Liver (tissue), 7 donors: ENCODE measurements at regions not wholly inside any gene's neighbourhood (a gene's known extent, or its start where the extent isn't known, plus 50 kb on each side); places are given as distances from the start of the nearest gene placed in this dataset.

Experiments
- DNase-seq: peaks from one replicate; pipeline ENCODE4 v3.0.0-alpha.2; 2017; ENCODE audit warnings: low spot score
- H3K27ac ChIP-seq, 2 donors: one replicate each; pipeline ENCODE4 v1.7.0; 2013; ENCODE audit warnings: inconsistent platforms in 2 of 2, low read length in 2 of 2, control low read depth in 1 of 2, low read depth in 1 of 2, mild to moderate bottlenecking in 1 of 2
- H3K27me3 ChIP-seq, 4 donors: one replicate each; pipeline versions ENCODE4 v1.6.1 to v1.7.0; 2013; ENCODE audit warnings: low read length in 3 of 4, inconsistent platforms in 1 of 4, mild to moderate bottlenecking in 1 of 4, moderate library complexity in 1 of 4; ENCODE audit not compliant: control insufficient read depth in 4 of 4, insufficient read depth in 4 of 4
- H3K36me3 ChIP-seq, 4 donors: one replicate each; pipeline versions ENCODE4 v1.6.1 to v1.7.0; 2013; ENCODE audit warnings: low read length in 3 of 4, mild to moderate bottlenecking in 3 of 4, low read depth in 1 of 4, moderate library complexity in 1 of 4; ENCODE audit not compliant: control insufficient read depth in 4 of 4, insufficient read depth in 3 of 4
- H3K4me1 ChIP-seq, 4 donors: one replicate each; pipeline versions ENCODE4 v1.6.1 to v1.7.0; 2013; ENCODE audit warnings: low read length in 3 of 4, mild to moderate bottlenecking in 3 of 4, moderate library complexity in 1 of 4; ENCODE audit not compliant: control insufficient read depth in 4 of 4, insufficient read depth in 4 of 4
- H3K4me3 ChIP-seq, 3 donors: one replicate each; pipeline versions ENCODE4 v1.6.1 to v1.7.0; 2013; ENCODE audit warnings: low read length in 3 of 3, control low read depth in 1 of 3, low read depth in 1 of 3, mild to moderate bottlenecking in 1 of 3
- H3K9ac ChIP-seq, 2 donors: one replicate each; pipeline ENCODE4 v1.7.0; 2013; ENCODE audit warnings: low read length in 2 of 2, mild to moderate bottlenecking in 2 of 2, moderate library complexity in 2 of 2, control low read depth in 1 of 2, low read depth in 1 of 2
- H3K9me3 ChIP-seq, 4 donors: one replicate each; pipeline versions ENCODE4 v1.6.1 to v1.7.0; 2013; ENCODE audit warnings: low read length in 3 of 4; ENCODE audit not compliant: control insufficient read depth in 4 of 4
- ATF3 ChIP-seq: IDR thresholded peaks from 2 replicates; pipeline ENCODE4 v1.6.1; 2016; ENCODE audit warnings: antibody characterized with exemption
- EGR1 ChIP-seq, 2 donors: IDR thresholded peaks; 2 replicates each; pipeline ENCODE4 v1.6.1; 2016 to 2018; ENCODE audit warnings: antibody characterized with exemption in 2 of 2, low read depth in 2 of 2
- FOXA1 ChIP-seq: IDR thresholded peaks from 2 replicates; pipeline ENCODE4 v1.6.1; 2016; ENCODE audit warnings: antibody characterized with exemption
- FOXA2 ChIP-seq: IDR thresholded peaks from 2 replicates; pipeline ENCODE4 v1.6.1; 2016; ENCODE audit warnings: antibody characterized with exemption
- GABPA ChIP-seq, 2 donors: IDR thresholded peaks in 1 of 2; conservative IDR thresholded peaks in 1 of 2; 2 replicates each; pipeline ENCODE4 v1.6.1; 2016; ENCODE audit warnings: antibody characterized with exemption in 2 of 2, mild to moderate bottlenecking in 1 of 2, moderate library complexity in 1 of 2
- HNF4A ChIP-seq, 2 donors: conservative IDR thresholded peaks; 2 replicates each; pipeline ENCODE4 v1.6.1; 2016; ENCODE audit warnings: antibody characterized with exemption in 2 of 2, mild to moderate bottlenecking in 2 of 2
- HNF4G ChIP-seq: IDR thresholded peaks from 2 replicates; pipeline ENCODE4 v1.6.1; 2016; ENCODE audit warnings: antibody characterized with exemption
- JUND ChIP-seq, 2 donors: IDR thresholded peaks; 2 replicates each; pipeline ENCODE4 v1.6.1; 2016; ENCODE audit warnings: antibody characterized with exemption in 2 of 2
- MAX ChIP-seq: IDR thresholded peaks from 2 replicates; pipeline ENCODE4 v1.6.1; 2016; ENCODE audit warnings: antibody characterized with exemption
- NR2F2 ChIP-seq: IDR thresholded peaks from 2 replicates; pipeline ENCODE4 v1.6.1; 2016; ENCODE audit warnings: antibody characterized with exemption
- RAD21 ChIP-seq, 2 donors: IDR thresholded peaks; 2 replicates each; pipeline ENCODE4 v1.6.1; 2016; ENCODE audit warnings: antibody characterized with exemption in 2 of 2, mild to moderate bottlenecking in 2 of 2
- REST ChIP-seq: IDR thresholded peaks from 2 replicates; pipeline ENCODE4 v1.6.1; 2016; ENCODE audit warnings: antibody characterized with exemption, mild to moderate bottlenecking
- RXRA ChIP-seq, 2 donors: IDR thresholded peaks; 2 replicates each; pipeline ENCODE4 v1.6.1; 2017 to 2018; ENCODE audit warnings: antibody characterized with exemption in 2 of 2, mild to moderate bottlenecking in 1 of 2
- SP1 ChIP-seq: IDR thresholded peaks from 2 replicates; pipeline ENCODE4 v1.6.1; 2018; ENCODE audit warnings: antibody characterized with exemption, mild to moderate bottlenecking
- TAF1 ChIP-seq: conservative IDR thresholded peaks from 2 replicates; pipeline ENCODE4 v1.6.1; 2016; ENCODE audit warnings: antibody characterized with exemption, mild to moderate bottlenecking
- YY1 ChIP-seq: IDR thresholded peaks from 2 replicates; pipeline ENCODE4 v1.6.1; 2016; ENCODE audit warnings: antibody characterized with exemption, mild to moderate bottlenecking
- ZBTB33 ChIP-seq: IDR thresholded peaks from 2 replicates; pipeline ENCODE4 v1.6.1; 2016; ENCODE audit warnings: antibody characterized with exemption
- WGBS: extraction: QIAGEN DNeasy Blood & Tissue Kit; methylation state at CpG from one replicate; pipeline ENCODE4 v1.1.7; 2013; 5-methylcytosine and 5-hydroxymethylcytosine counted together
- donor health status: healthy.
- donor health status: healthy.
- donor health status: healthy.
- donor health status: healthy.

- no peak for TF ChIP-seq ATF3
- TF ChIP-seq SP1 = no peak
- TF ChIP-seq HNF4A (conservative IDR thresholded peaks at IDR 0.05) = no peak
- TF ChIP-seq FOXA1 = no peak
- TF ChIP-seq JUND (IDR thresholded peaks at IDR 0.05) = no peak
- no peak for TF ChIP-seq TAF1
Measured at GRCh38 chr3:161863775-161864174, 367.2 kb downstream of the OTOL1 start (continued).

- H3K9ac ChIP-seq = no peak overlapping the region
Measured at GRCh38 chr3:161866176-161866575, 369.6 kb downstream of the OTOL1 start.

GRCh38 chr3:161875483-161875882 lies 378.9 kb downstream of the OTOL1 start:
- H3K9me3 ChIP-seq = no peaks in the 10 kb centered on the region
- 75% methylated on average over 1 of the region's 1 CpG for WGBS

More at GRCh38 chr3:161866176-161866575, 369.6 kb downstream of the OTOL1 start:
- no peak for DNase-seq
- Histone ChIP-seq H3K27ac (no peak overlapping the region), H3K9me3 (no peaks in the 10 kb centered on the region), H3K36me3 (no peaks in the 10 kb centered on the region), H3K4me3 (no peak overlapping the region), H3K27me3 (peaks cover 0 to 3% (median 0%) of the 10 kb centered on the region in 4 donors), H3K4me1 (no peaks in the 10 kb centered on the region)
- no peak for TF ChIP-seq SP1
- 48% methylated on average over 1 of the region's 1 CpG for WGBS

GRCh38 chr3:161879470-161879869 lies 382.9 kb downstream of the OTOL1 start:
- Histone ChIP-seq H3K4me3 (no peak overlapping the region), H3K27ac (no peak overlapping the region), H3K36me3 (no peaks in the 10 kb centered on the region), H3K27me3 (peaks cover 0 to 2% (median 0%) of the 10 kb centered on the region in 4 donors), H3K9ac (no peak overlapping the region), H3K4me1 (no peaks in the 10 kb centered on the region), H3K9me3 (no peaks in the 10 kb centered on the region)
- DNase-seq = no peak
- WGBS = 78% methylated on average over 1 of the region's 1 CpG
- TF ChIP-seq FOXA1 (no peak), ATF3 (no peak), YY1 (no peak), HNF4A (conservative IDR thresholded peaks at IDR 0.05) (no peak), GABPA (IDR thresholded peaks at IDR 0.05 in 1 of 2, conservative IDR thresholded peaks at IDR 0.05 in 1 of 2) (no peak), RXRA (IDR thresholded peaks at IDR 0.05) (no peak), ZBTB33 (no peak), REST (no peak), RAD21 (IDR thresholded peaks at IDR 0.05) (no peak), FOXA2 (no peak), NR2F2 (no peak), SP1 (no peak), JUND (IDR thresholded peaks at IDR 0.05) (no peak), HNF4G (no peak), MAX (no peak), EGR1 (IDR thresholded peaks at IDR 0.05; ENCODE audit: low read depth in 2 of 2) (no peak), TAF1 (no peak)

More at GRCh38 chr3:161875483-161875882, 378.9 kb downstream of the OTOL1 start:
- no peak for TF ChIP-seq ATF3
- TF ChIP-seq NR2F2 = no peak
- no peak for TF ChIP-seq HNF4G
- H3K27ac ChIP-seq = no peak overlapping the region
- DNase-seq = no peak
- no peaks in the 10 kb centered on the region for H3K36me3 ChIP-seq
- H3K9ac ChIP-seq = no peak overlapping the region
- no peak overlapping the region for H3K4me3 ChIP-seq
- peaks cover 0 to 2% (median 0%) of the 10 kb centered on the region in 4 donors for H3K27me3 ChIP-seq
- no peaks in the 10 kb centered on the region for H3K4me1 ChIP-seq
